DND-41 (cell line): ENCODE measurements at regions not wholly inside any gene's neighbourhood (a gene's known extent, or its start where the extent isn't known, plus 50 kb on each side); places are given as distances from the start of the nearest gene placed in this dataset.

ENCODE experiments used
- ATAC-seq: fragments of 200-7000 bp; cut with Tn5 transposase; 3 replicates; pipeline ENCODE4 v1.9.1; 2021; ENCODE audit warnings: low read depth; ENCODE audit not compliant: insufficient read depth
- DNase-seq: peaks from one replicate; pipeline ENCODE4 v3.0.0-alpha.2; 2020
- H2AFZ ChIP-seq: 2 replicates; pipeline ENCODE4 v1.6.0; 2012; ENCODE audit warnings: low read depth, low read length
- H3K27ac ChIP-seq: 2 replicates; pipeline ENCODE4 v1.5.1; 2012; ENCODE audit warnings: low read length, inconsistent platforms
- H3K27me3 ChIP-seq: fragments of 200-600 bp; sonication (generic); 2 replicates; pipeline ENCODE4 v1.6.0; 2012; ENCODE audit warnings: low read length, mild to moderate bottlenecking, inconsistent platforms; ENCODE audit not compliant: insufficient read depth, poor library complexity
- H3K36me3 ChIP-seq: 2 replicates; pipeline ENCODE4 v1.5.1; 2012; ENCODE audit warnings: low read length, inconsistent platforms; ENCODE audit not compliant: insufficient read depth
- H3K4me1 ChIP-seq: 2 replicates; pipeline ENCODE4 v1.5.1; 2012; ENCODE audit warnings: mild to moderate bottlenecking, low read length; ENCODE audit not compliant: insufficient read depth
- H3K4me2 ChIP-seq: 2 replicates; pipeline ENCODE4 v1.6.0; 2012; ENCODE audit warnings: mild to moderate bottlenecking, moderate library complexity, low read length, inconsistent platforms; ENCODE audit not compliant: insufficient read depth
- H3K4me3 ChIP-seq, 2 experiments: fragments of 200-600 bp in 1 of 2; shearing (Covaris generic) in 1 of 2; 2 replicates each; pipeline ENCODE4 v1.5.1; 2012 to 2016; ENCODE audit warnings: inconsistent platforms in 2 of 2, low read length in 2 of 2, mild to moderate bottlenecking in 2 of 2, low read depth in 1 of 2, moderate library complexity in 1 of 2
- H3K79me2 ChIP-seq: 2 replicates; pipeline ENCODE4 v1.6.0; 2012; ENCODE audit warnings: low read length, inconsistent platforms; ENCODE audit not compliant: insufficient read depth
- H3K9ac ChIP-seq: 2 replicates; pipeline ENCODE4 v1.6.0; 2012; ENCODE audit warnings: low read depth, mild to moderate bottlenecking, inconsistent platforms, low read length, moderate library complexity
- H3K9me3 ChIP-seq: 2 replicates; pipeline ENCODE4 v1.5.1; 2012; ENCODE audit warnings: low read length, moderate library complexity, mild to moderate bottlenecking, inconsistent platforms; ENCODE audit not compliant: insufficient read depth, severe bottlenecking
- H4K20me1 ChIP-seq: 2 replicates; pipeline ENCODE4 v1.6.0; 2012; ENCODE audit warnings: low read length; ENCODE audit not compliant: insufficient read depth
- EZH2 ChIP-seq: IDR thresholded peaks from 3 replicates; pipeline ENCODE4 v1.6.1; 2012; ENCODE audit warnings: borderline replicate concordance, low read depth, mild to moderate bottlenecking, moderate library complexity, low read length, inconsistent platforms; ENCODE audit not compliant: severe bottlenecking
- TF ChIP-seq, protein P1 (sequence below): IDR thresholded peaks from 2 replicates; pipeline ENCODE4 v1.5.1; 2012; ENCODE audit warnings: borderline replicate concordance, low read length, moderate library complexity, mild to moderate bottlenecking; ENCODE audit not compliant: poor library complexity, severe bottlenecking; ENCODE audit errors: extremely low read depth

DNA sequence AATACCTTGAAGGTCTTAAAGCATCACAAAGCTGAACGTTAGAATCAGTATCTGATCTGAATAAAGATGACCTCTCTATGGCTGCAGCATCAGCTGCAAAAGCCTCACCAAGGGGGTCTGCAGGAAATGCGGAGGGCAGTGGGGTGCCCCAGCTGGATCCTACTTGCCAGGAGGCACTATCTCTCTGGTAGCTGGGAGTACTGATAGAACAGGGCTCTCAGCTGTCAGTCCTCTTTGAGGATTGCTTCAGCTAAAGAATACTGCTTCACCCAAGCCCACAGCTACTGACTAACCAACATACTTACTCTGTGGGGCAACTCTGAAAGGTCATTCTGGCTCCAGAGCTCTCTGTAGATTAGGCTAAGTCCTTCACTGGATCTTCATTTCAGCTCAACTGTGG lies 112.5 kb upstream of the ZFP42 start:
- Histone ChIP-seq H3K9me3 (peaks cover 2% of the 10 kb centered on the region), H3K4me2 (no peak overlapping the region), H4K20me1 (no peaks in the 10 kb centered on the region), H3K27me3 (no peaks in the 10 kb centered on the region), H3K9ac (no peak overlapping the region), H2AFZ (no peak overlapping the region), H3K4me1 (no peaks in the 10 kb centered on the region), H3K36me3 (no peaks in the 10 kb centered on the region), H3K4me3 (no peak overlapping the region), H3K27ac (no peak overlapping the region), H3K79me2 (no peaks in the 10 kb centered on the region)
- no peak for DNase-seq
- TF ChIP-seq, protein P1, sequence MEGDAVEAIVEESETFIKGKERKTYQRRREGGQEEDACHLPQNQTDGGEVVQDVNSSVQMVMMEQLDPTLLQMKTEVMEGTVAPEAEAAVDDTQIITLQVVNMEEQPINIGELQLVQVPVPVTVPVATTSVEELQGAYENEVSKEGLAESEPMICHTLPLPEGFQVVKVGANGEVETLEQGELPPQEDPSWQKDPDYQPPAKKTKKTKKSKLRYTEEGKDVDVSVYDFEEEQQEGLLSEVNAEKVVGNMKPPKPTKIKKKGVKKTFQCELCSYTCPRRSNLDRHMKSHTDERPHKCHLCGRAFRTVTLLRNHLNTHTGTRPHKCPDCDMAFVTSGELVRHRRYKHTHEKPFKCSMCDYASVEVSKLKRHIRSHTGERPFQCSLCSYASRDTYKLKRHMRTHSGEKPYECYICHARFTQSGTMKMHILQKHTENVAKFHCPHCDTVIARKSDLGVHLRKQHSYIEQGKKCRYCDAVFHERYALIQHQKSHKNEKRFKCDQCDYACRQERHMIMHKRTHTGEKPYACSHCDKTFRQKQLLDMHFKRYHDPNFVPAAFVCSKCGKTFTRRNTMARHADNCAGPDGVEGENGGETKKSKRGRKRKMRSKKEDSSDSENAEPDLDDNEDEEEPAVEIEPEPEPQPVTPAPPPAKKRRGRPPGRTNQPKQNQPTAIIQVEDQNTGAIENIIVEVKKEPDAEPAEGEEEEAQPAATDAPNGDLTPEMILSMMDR, result no peak
- no peak for TF ChIP-seq EZH2
- ATAC-seq, result no peak

DNA sequence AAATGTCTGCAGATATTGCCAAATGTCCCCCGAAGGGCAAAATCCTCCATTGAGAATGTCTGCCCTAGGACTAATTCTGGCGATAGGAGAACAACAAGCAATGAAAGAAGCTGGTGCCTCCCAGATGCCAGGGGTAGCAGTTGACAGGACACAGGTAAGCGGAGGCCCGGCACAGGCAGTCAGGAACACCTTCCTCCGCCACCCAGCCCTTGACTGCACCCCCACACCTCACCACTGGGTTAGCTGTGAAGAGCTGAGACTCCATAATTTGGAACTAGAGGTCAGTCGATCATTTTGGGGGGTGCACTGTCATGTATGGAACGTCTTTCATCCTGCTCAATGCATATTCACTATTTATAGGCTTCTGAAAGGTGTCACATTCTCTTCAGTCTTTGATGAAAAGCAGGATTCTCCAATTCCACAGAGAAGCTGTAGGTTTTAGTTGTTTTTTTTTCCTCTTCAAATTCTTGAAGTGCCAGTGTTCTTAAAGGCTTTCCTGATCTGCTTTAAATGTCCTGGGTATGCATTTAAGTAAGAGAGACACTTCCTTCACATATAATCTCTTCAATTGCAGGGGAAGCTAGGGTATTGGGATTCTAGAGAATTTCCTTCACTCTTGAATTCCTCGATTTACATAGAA lies 111.6 kb upstream of the ZFP42 start:
- H3K9ac ChIP-seq, result no peak overlapping the region
- no peak for ATAC-seq
- no peak overlapping the region for H2AFZ ChIP-seq
- H4K20me1 ChIP-seq, result no peaks in the 10 kb centered on the region
- no peaks in the 10 kb centered on the region for H3K27me3 ChIP-seq
- H3K9me3 ChIP-seq, result peaks cover 2% of the 10 kb centered on the region
- DNase-seq, result no peak
- no peak overlapping the region for H3K4me2 ChIP-seq
- TF ChIP-seq, protein P1, result no peak
- no peak for TF ChIP-seq EZH2
- no peaks in the 10 kb centered on the region for H3K36me3 ChIP-seq
- no peak overlapping the region for H3K27ac ChIP-seq
- H3K4me3 ChIP-seq, result no peak overlapping the region
- H3K4me1 ChIP-seq, result no peaks in the 10 kb centered on the region
- H3K79me2 ChIP-seq, result no peaks in the 10 kb centered on the region

DNA sequence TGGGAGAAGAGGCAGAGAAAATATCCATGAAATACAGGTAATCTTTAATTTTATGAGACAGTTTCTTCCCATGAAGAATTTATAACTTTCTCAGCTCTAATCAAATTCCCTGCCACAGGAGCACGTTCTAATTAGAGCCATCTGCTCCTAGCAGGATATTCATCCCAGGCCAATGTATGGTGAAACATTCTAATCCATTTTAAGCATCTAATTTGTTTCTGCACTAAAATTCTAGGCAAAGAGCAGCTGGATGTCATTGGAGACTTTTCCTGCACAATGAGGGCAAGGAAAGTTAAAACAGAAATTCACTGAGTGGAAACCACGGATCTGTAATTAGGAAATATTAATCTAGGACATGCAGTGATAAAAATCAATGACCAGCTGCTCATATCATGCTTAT lies 107.7 kb upstream of the ZFP42 start:
- no peaks in the 10 kb centered on the region for H3K4me1 ChIP-seq
- no peaks in the 10 kb centered on the region for H4K20me1 ChIP-seq
- no peak for ATAC-seq
- H3K4me2 ChIP-seq, result no peak overlapping the region
- no peak for DNase-seq
- H3K27me3 ChIP-seq, result no peaks in the 10 kb centered on the region
- no peak overlapping the region for H3K9ac ChIP-seq
- no peak overlapping the region for H3K27ac ChIP-seq
- no peaks in the 10 kb centered on the region for H3K79me2 ChIP-seq
- no peak overlapping the region for H3K4me3 ChIP-seq
- H2AFZ ChIP-seq, result no peak overlapping the region
- no peaks in the 10 kb centered on the region for H3K36me3 ChIP-seq
- H3K9me3 ChIP-seq, result no peaks in the 10 kb centered on the region
- no peak for TF ChIP-seq EZH2
- TF ChIP-seq, protein P1, result no peak

DNA sequence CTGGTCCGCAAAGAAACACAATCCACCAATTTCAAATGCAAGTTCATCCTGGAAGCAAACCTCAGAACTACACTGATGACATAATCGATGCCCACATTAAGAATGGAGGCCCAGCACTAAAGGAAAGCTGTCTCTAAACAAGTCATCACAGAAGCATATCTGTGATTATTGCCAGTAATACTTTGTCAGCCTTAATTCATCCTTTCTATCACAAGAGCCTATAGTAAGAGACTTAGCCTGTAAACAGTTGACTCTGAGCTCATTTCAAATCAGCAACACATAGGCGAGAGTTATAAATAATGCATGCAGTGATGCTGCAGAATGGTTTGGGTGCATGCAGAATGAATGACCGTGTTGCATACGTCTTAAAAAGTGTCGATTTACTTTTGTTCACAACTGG lies 105.9 kb upstream of the ZFP42 start:
- H3K36me3 ChIP-seq, result no peaks in the 10 kb centered on the region
- no peaks in the 10 kb centered on the region for H3K79me2 ChIP-seq
- H3K4me3 ChIP-seq, result no peak overlapping the region
- H3K9me3 ChIP-seq, result no peaks in the 10 kb centered on the region
- no peaks in the 10 kb centered on the region for H3K4me1 ChIP-seq
- no peak for TF ChIP-seq EZH2
- TF ChIP-seq, protein P1, result no peak
- H3K27me3 ChIP-seq, result no peaks in the 10 kb centered on the region
- DNase-seq (no peak), ATAC-seq (no peak)
- H3K9ac ChIP-seq, result no peak overlapping the region
- no peak overlapping the region for H2AFZ ChIP-seq
- H3K4me2 ChIP-seq, result no peak overlapping the region
- no peaks in the 10 kb centered on the region for H4K20me1 ChIP-seq
- H3K27ac ChIP-seq, result no peak overlapping the region
